GM12875 (cell line): ENCODE measurements at regions not wholly inside any gene's neighbourhood (a gene's known extent, or its start where the extent isn't known, plus 50 kb on each side); places are given as distances from the start of the nearest gene placed in this dataset.
"Not testable (repeated sequence)": the region's sequence is repeated elsewhere in the genome, so short reads cannot be mapped to it uniquely, and the experiment has no call there.

Source experiments
- H3K4me3 ChIP-seq: one replicate; pipeline ENCODE4 v1.5.1; 2011; ENCODE audit warnings: low read depth, low read length, control low read depth
- TF ChIP-seq, protein P1 (sequence below): IDR thresholded peaks from 2 replicates; pipeline ENCODE4 v1.5.1; 2011; ENCODE audit warnings: low read depth, mild to moderate bottlenecking, control low read depth, inconsistent platforms, low read length, moderate library complexity, borderline replicate concordance; ENCODE audit not compliant: insufficient read depth

DNA sequence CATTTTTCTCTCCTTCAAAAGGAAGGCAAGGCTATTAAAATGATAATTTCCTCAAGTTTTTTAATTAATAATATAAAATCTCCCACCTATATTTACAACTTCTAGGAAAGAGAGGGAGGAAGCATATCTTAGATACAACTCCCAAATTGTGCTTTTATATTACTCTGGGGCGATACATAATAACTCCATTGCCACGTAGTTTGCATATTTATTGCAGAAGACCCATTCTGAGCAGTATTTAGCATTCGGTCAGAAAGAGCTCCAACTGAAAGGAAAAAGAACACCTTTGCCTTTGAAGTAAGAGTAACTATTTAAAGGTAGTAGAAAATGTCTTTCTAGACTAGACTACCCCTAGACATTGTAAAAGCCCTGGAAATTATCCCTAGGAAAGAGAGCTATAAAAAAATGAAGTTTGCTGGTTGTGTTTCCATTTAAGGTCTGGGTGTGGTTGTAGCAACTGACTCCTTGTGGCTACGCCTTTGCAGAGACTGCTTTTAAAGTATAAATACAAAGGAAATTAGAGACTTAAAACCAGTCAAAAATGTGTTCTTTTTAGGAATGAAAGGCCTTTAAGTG lies 566.1 kb downstream of the ZNF608 start:
- no peak overlapping the region for H3K4me3 ChIP-seq
- TF ChIP-seq, protein P1, sequence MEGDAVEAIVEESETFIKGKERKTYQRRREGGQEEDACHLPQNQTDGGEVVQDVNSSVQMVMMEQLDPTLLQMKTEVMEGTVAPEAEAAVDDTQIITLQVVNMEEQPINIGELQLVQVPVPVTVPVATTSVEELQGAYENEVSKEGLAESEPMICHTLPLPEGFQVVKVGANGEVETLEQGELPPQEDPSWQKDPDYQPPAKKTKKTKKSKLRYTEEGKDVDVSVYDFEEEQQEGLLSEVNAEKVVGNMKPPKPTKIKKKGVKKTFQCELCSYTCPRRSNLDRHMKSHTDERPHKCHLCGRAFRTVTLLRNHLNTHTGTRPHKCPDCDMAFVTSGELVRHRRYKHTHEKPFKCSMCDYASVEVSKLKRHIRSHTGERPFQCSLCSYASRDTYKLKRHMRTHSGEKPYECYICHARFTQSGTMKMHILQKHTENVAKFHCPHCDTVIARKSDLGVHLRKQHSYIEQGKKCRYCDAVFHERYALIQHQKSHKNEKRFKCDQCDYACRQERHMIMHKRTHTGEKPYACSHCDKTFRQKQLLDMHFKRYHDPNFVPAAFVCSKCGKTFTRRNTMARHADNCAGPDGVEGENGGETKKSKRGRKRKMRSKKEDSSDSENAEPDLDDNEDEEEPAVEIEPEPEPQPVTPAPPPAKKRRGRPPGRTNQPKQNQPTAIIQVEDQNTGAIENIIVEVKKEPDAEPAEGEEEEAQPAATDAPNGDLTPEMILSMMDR: no peak

DNA sequence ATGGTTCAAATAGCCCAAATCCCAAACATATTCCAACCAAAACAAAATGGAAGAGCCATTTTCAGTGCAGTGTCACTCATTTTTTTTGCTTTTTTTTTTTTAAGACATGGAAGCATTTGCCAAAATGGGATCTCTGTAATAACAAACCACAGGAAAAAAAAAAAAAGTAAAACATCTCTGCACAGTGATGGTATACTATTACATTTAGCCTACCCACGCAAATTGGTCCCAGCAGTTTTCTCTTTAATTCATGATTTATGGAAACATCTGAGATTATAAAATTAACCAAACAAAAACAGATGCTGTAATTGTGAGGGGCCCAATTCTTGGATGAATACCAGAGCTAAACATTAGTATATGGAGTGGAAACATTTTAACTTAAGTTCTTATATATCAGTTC lies 566.6 kb downstream of the ZNF608 start:
- no peak overlapping the region for H3K4me3 ChIP-seq
- TF ChIP-seq, protein P1: no peak

DNA sequence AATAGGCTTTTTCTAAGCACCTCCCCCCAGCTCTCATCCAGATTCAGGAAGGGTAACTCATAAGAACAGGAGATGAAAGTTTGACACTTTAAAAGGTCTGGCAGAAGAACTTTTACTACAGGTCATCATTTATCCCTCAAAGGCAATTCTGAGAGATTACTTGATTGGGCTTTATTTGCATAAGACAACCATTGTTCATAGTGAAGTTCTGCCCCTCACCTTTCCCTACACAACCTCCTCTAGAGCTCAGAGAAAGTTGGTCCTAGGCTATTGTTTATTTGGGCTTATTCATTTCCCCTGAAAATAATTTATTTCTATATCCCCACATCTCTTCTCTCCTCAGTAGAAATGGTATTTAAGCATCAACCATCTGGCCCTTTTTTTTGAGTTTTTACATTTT lies 568.4 kb downstream of the ZNF608 start:
- no peak overlapping the region for H3K4me3 ChIP-seq
- TF ChIP-seq, protein P1: no peak

DNA sequence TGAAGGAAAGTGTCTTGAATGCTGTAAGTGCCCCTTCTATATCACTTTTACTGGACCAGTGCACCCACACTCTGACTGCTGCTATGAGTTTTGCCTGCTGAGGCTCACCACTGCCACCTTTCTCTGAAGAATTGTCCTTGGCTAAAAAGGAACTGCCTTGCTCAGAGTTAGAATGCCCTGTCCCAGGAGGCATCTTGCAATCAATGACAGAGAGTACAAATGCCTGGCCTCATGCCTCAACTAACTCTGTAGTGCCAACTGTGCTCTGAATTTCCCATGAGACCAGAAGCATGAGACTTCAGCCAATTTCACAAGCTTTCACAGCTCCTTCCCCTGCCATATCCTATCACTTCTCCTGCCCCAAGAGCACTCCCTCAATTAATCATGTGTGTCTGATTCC lies 569.7 kb downstream of the ZNF608 start:
- TF ChIP-seq, protein P1: no peak
- H3K4me3 ChIP-seq: no peak overlapping the region

DNA sequence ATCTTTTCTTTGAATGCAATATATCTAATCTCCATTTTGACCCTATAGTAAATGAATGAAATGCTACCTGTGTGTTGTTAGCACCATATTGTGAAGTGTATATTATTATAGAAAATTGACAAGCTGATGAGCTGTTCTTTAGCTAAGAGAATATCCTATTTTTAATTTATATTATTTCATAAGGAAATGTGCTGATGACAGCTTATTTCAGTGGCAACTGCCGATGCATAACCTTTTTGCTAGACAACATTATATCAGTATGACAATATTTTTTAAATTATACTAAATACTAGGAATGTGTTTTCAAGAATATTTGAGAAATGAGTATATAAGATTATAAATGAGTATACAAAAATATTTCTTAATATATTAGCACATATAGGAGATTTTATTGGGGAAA lies 573.1 kb downstream of the ZNF608 start:
- TF ChIP-seq, protein P1: no peak
- H3K4me3 ChIP-seq: no peak overlapping the region

DNA sequence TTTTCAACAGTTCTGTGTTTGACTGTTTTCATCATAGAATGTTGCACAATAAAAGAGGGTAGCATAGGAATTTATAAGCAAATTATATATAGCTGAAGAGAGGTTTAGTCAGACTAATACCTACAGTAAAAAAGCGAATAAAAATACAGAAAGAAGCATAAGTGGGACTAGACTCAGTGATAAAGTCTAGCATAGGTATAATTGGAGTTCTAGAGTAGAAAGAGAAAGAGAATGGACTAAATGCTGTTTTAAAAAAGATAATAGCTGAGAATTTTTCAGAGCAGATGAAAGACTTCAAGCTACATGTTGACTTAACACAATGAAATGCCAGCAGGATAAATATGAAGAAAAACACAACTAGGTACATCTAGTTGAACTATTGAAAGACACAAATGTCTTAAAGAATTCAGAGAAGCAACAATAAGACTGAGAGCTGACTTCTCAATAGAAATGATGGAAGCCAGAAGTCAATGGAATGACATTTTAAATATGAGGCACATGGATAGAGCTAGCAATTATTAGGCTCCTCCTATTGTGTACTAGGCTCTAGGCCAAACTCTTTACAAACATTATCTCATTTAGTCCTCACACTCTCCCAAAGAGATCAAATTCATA lies 573.9 kb downstream of the ZNF608 start:
- TF ChIP-seq, protein P1: no peak
- no peak overlapping the region for H3K4me3 ChIP-seq

DNA sequence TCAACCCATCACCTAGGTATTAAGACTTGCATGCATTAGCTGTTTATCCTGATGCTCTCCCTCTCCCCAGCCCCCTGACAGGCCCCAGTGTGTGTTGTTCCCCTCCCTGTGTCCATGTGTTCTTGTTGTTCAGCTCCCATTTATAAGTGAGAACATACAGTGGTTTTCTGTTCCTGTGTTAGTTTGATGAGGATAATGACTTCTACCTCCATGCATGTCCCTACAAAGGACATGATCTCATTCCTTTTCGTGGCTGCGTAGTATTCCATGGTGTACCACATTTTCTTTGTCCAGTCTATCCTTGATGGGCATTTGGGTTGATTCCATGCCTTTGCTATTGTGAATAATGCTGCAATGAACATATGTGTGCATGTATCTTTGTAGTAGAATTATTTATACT lies 578.3 kb downstream of the ZNF608 start:
- not testable (repeated sequence) for H3K4me3 ChIP-seq
